WI38 (cell line): ENCODE measurements at regions not wholly inside any gene's neighbourhood (a gene's known extent, or its start where the extent isn't known, plus 50 kb on each side); places are given as distances from the start of the nearest gene placed in this dataset.

Source experiments
- H3K4me3 ChIP-seq: 2 replicates; pipeline ENCODE4 v1.5.1; 2011; ENCODE audit warnings: low read depth, mild to moderate bottlenecking, control low read depth, low read length
- CTCF ChIP-seq: IDR thresholded peaks from 2 replicates; pipeline ENCODE4 v1.5.1; 2012; ENCODE audit warnings: low read depth, mild to moderate bottlenecking, control low read depth, low read length

- no peak for TF ChIP-seq CTCF
- no peak overlapping the region for H3K4me3 ChIP-seq
These were observed 83.6 kb upstream of the EYS start for GRCh38 chr6:65790666-65791065.

GRCh38 chr6:65787787-65788186 lies 80.8 kb upstream of the EYS start:
- TF ChIP-seq CTCF = no peak
- H3K4me3 ChIP-seq = no peak overlapping the region

- H3K4me3 ChIP-seq = no peak overlapping the region
- no peak for TF ChIP-seq CTCF
These were observed 79.8 kb upstream of the EYS start for GRCh38 chr6:65786815-65787214.

- no peak overlapping the region for H3K4me3 ChIP-seq
- no peak for TF ChIP-seq CTCF
These were observed 73.7 kb upstream of the EYS start for GRCh38 chr6:65780691-65781090.

GRCh38 chr6:65776332-65776731 lies 69.3 kb upstream of the EYS start:
- H3K4me3 ChIP-seq = no peak overlapping the region
- no peak for TF ChIP-seq CTCF

- no peak overlapping the region for H3K4me3 ChIP-seq
- no peak for TF ChIP-seq CTCF
These were observed 64.9 kb upstream of the EYS start for GRCh38 chr6:65771946-65772345.

- no peak for TF ChIP-seq CTCF
- H3K4me3 ChIP-seq = no peak overlapping the region
These were observed 54.9 kb upstream of the EYS start for GRCh38 chr6:65761890-65762289.
